Left lung (tissue), 4 donors: ENCODE measurements at regions not wholly inside any gene's neighbourhood (a gene's known extent, or its start where the extent isn't known, plus 50 kb on each side); places are given as distances from the start of the nearest gene placed in this dataset.

ENCODE experiments used
- ATAC-seq: fragments of 200-7000 bp; cut with Tn5 transposase; one replicate; pipeline ENCODE4 v1.9.1; 2020; ENCODE audit warnings: moderate library complexity
- DNase-seq, 4 donors: peaks; one replicate each; pipeline ENCODE4 v3.0.0-alpha.2; 2013 to 2020
- H3K27ac ChIP-seq, 2 donors: fragments of 200-600 bp; sonication (generic) in 1 of 2; one replicate each; pipeline versions ENCODE4 v1.5.0 to v1.8.0; 2020 to 2021
- H3K27me3 ChIP-seq, 2 donors: fragments of 200-600 bp; sonication (generic) in 1 of 2; one replicate each; pipeline versions ENCODE4 v1.5.0 to v1.8.0; 2020 to 2021
- H3K36me3 ChIP-seq, 2 donors: fragments of 200-600 bp; sonication (generic) in 1 of 2; one replicate each; pipeline versions ENCODE4 v1.5.0 to v1.8.0; 2020 to 2021
- H3K4me1 ChIP-seq, 2 donors: fragments of 200-600 bp; one replicate each; pipeline ENCODE4 v1.8.0; 2021
- H3K4me3 ChIP-seq, 2 donors: fragments of 200-600 bp; sonication (generic) in 1 of 2; one replicate each; pipeline versions ENCODE4 v1.5.0 to v1.8.0; 2020 to 2021; ENCODE audit warnings: mild to moderate bottlenecking in 1 of 2
- H3K9me3 ChIP-seq, 2 donors: fragments of 200-600 bp; sonication (generic) in 1 of 2; one replicate each; pipeline versions ENCODE4 v1.5.0 to v1.8.0; 2020 to 2021
- CTCF ChIP-seq, 2 donors: fragments of 200-600 bp; sonication (generic) in 1 of 2; IDR thresholded peaks; one replicate each; pipeline versions ENCODE4 v1.5.0 to v1.8.0; 2021; ENCODE audit warnings: antibody characterized with exemption in 2 of 2
- intact Hi-C, 2 donors: fragments of 100-400 bp; cut with DNase I; formaldehyde crosslinking; loops; one replicate each; pipeline versions ENCODE4 v1.11.2 to v1.14.2; 2022
- donor health status: DM: no; HTN: yes; CAD: no.
- donor health status: DM: no; HTN: no; CAD: no.

GRCh38 chr16:65863236-65863635 lies 503.3 kb upstream of the CDH5 start:
- Histone ChIP-seq H3K36me3 (no peaks in the 10 kb centered on the region), H3K27me3 (no peaks in the 10 kb centered on the region), H3K9me3 (peaks cover 0 to 10% of the 10 kb centered on the region in 2 donors), H3K27ac (no peak overlapping the region), H3K4me3 (no peak overlapping the region), H3K4me1 (no peaks in the 10 kb centered on the region)
- intact Hi-C loops = no loop called here
- ATAC-seq = no peak
- no peak for DNase-seq
- no peak for TF ChIP-seq CTCF (IDR thresholded peaks at IDR 0.05)

- Histone ChIP-seq H3K27ac (no peak overlapping the region), H3K4me3 (no peak overlapping the region), H3K9me3 (peaks cover 0 to 10% of the 10 kb centered on the region in 2 donors), H3K36me3 (no peaks in the 10 kb centered on the region), H3K27me3 (no peaks in the 10 kb centered on the region), H3K4me1 (no peaks in the 10 kb centered on the region)
- ATAC-seq (no peak), DNase-seq (no peak)
- TF ChIP-seq CTCF (IDR thresholded peaks at IDR 0.05) = no peak
- intact Hi-C loops = no loop called here
Observed at GRCh38 chr16:65861131-65861731, 505.3 kb upstream of the CDH5 start.

- no peak for ATAC-seq
- no peak overlapping the region for H3K4me3 ChIP-seq
- no peak for DNase-seq
- intact Hi-C loops = no loop called here
- no peaks in the 10 kb centered on the region for H3K36me3 ChIP-seq
- H3K9me3 ChIP-seq = peaks cover 0 to 14% of the 10 kb centered on the region in 2 donors
- H3K4me1 ChIP-seq = no peaks in the 10 kb centered on the region
- TF ChIP-seq CTCF (IDR thresholded peaks at IDR 0.05) = no peak
- H3K27ac ChIP-seq = no peak overlapping the region
- H3K27me3 ChIP-seq = no peaks in the 10 kb centered on the region
Observed at GRCh38 chr16:65855171-65856145, 511.0 kb upstream of the CDH5 start.

- H3K4me1 ChIP-seq = no peaks in the 10 kb centered on the region
- intact Hi-C loops = no loop called here
- no peaks in the 10 kb centered on the region for H3K9me3 ChIP-seq
- ATAC-seq (no peak), DNase-seq (no peak)
- H3K27ac ChIP-seq = no peak overlapping the region
- TF ChIP-seq CTCF (IDR thresholded peaks at IDR 0.05) = no peak
- no peak overlapping the region for H3K4me3 ChIP-seq
- H3K36me3 ChIP-seq = no peaks in the 10 kb centered on the region
- H3K27me3 ChIP-seq = no peaks in the 10 kb centered on the region
Observed at GRCh38 chr16:65846210-65846602, 520.3 kb upstream of the CDH5 start.

- Histone ChIP-seq H3K36me3 (no peaks in the 10 kb centered on the region), H3K27me3 (no peaks in the 10 kb centered on the region), H3K4me1 (no peaks in the 10 kb centered on the region), H3K9me3 (no peaks in the 10 kb centered on the region), H3K27ac (no peak overlapping the region), H3K4me3 (no peak overlapping the region)
- no peak for TF ChIP-seq CTCF (IDR thresholded peaks at IDR 0.05)
- intact Hi-C loops = no loop called here
- DNase-seq (no peak), ATAC-seq (no peak)
Observed at GRCh38 chr16:65845466-65846209, 520.9 kb upstream of the CDH5 start.
